B cell (primary cell): ENCODE measurements at regions not wholly inside any gene's neighbourhood (a gene's known extent, or its start where the extent isn't known, plus 50 kb on each side); places are given as distances from the start of the nearest gene placed in this dataset.

Experiments
- ATAC-seq: fragments of 200-7000 bp; cut with Tn5 transposase; one replicate; pipeline ENCODE4 v1.10.0; 2021; ENCODE audit warnings: low read depth, mild to moderate bottlenecking, moderate number of reproducible peaks, moderate library complexity
- CTCF ChIA-PET: fragments of 350-600 bp; sonication (Branson Sonifier 250); formaldehyde crosslinking; loops from one replicate; lab custom pipeline; 2021; ENCODE audit warnings: antibody characterized with exemption, inconsistent platforms; lab: Charles Lee
- POLR2A ChIA-PET: fragments of 350-600 bp; sonication (Branson Sonifier 250); formaldehyde crosslinking; loops from one replicate; lab custom pipeline; 2021; ENCODE audit warnings: antibody characterized with exemption; lab: Charles Lee
- DNase-seq: peaks from one replicate; pipeline ENCODE4 v3.0.0; 2013
- H2AFZ ChIP-seq: 2 replicates; pipeline ENCODE4 v1.6.1; 2012; ENCODE audit warnings: mild to moderate bottlenecking, low read depth, low read length; ENCODE audit not compliant: insufficient read depth, poor library complexity, severe bottlenecking
- H3K27ac ChIP-seq, 2 donors: 1 replicate in 1 of 2; 2 replicates in 1 of 2; pipeline ENCODE4 v1.5.1; 2012 to 2013; ENCODE audit warnings: low read length in 2 of 2, mild to moderate bottlenecking in 2 of 2, moderate library complexity in 1 of 2
- H3K27me3 ChIP-seq, 4 experiments: fragments of 200-600 bp in 1 of 4; sonication (generic) in 1 of 4; replicated peaks in 1 of 4; 1 replicate in 2 of 4; 2 replicates in 2 of 4; pipeline versions ENCODE4 v1.6.1 to v1.7.0; 2013 to 2016; ENCODE audit warnings: low read length in 3 of 4, mild to moderate bottlenecking in 2 of 4, mixed read lengths in 1 of 4, moderate library complexity in 1 of 4; ENCODE audit not compliant: insufficient read depth in 4 of 4, control insufficient read depth in 3 of 4; ENCODE audit errors: control extremely low read depth in 1 of 4
- H3K36me3 ChIP-seq, 2 experiments: replicated peaks in 1 of 2; 1 replicate in 1 of 2; 2 replicates in 1 of 2; pipeline versions ENCODE4 v1.6.1 to v1.7.1; 2013; ENCODE audit warnings: low read length in 1 of 2; ENCODE audit not compliant: insufficient read depth in 2 of 2, control insufficient read depth in 1 of 2; ENCODE audit errors: control extremely low read depth in 1 of 2, extremely low read depth in 1 of 2
- H3K4me1 ChIP-seq, 2 donors: fragments of 200-600 bp in 1 of 2; sonication (generic) in 1 of 2; 1 replicate in 1 of 2; 2 replicates in 1 of 2; pipeline versions ENCODE4 v1.5.1 to v1.6.1; 2013 to 2017; ENCODE audit warnings: low read length in 2 of 2; ENCODE audit not compliant: control insufficient read depth in 2 of 2, insufficient read depth in 2 of 2
- H3K4me2 ChIP-seq: replicated peaks from 2 replicates; pipeline ENCODE3; 2012; ENCODE audit warnings: mild to moderate bottlenecking, low read depth, low read length; ENCODE audit not compliant: poor library complexity, severe bottlenecking
- H3K4me3 ChIP-seq, 5 experiments: fragments of 200-600 bp in 1 of 5; sonication (generic) in 1 of 5; 1 replicate in 3 of 5; 2 replicates in 2 of 5; pipeline versions ENCODE4 v1.5.1 to v1.7.0; 2011 to 2016; ENCODE audit warnings: low read length in 4 of 5, mild to moderate bottlenecking in 4 of 5, low read depth in 2 of 5, control low read depth in 1 of 5, moderate library complexity in 1 of 5; ENCODE audit not compliant: insufficient read depth in 1 of 5; ENCODE audit errors: control extremely low read depth in 1 of 5, extremely low read depth in 1 of 5
- H3K79me2 ChIP-seq: fragments of 200-600 bp; sonication (generic); one replicate; pipeline ENCODE4 v1.6.0; 2016; ENCODE audit warnings: low read length; ENCODE audit not compliant: control insufficient read depth, insufficient read depth
- H3K9ac ChIP-seq: fragments of 200-600 bp; sonication (generic); 2 replicates; pipeline ENCODE4 v1.6.1; 2017; ENCODE audit warnings: mild to moderate bottlenecking, low read length, moderate library complexity
- H3K9me3 ChIP-seq, 3 donors: one replicate each; pipeline versions ENCODE4 v1.6.1 to v1.7.1; 2013; ENCODE audit warnings: low read length in 2 of 3; ENCODE audit not compliant: control insufficient read depth in 2 of 3, insufficient read depth in 1 of 3; ENCODE audit errors: control extremely low read depth in 1 of 3
- H4K20me1 ChIP-seq: 2 replicates; pipeline ENCODE4 v1.6.0; 2012; ENCODE audit warnings: mild to moderate bottlenecking, low read length; ENCODE audit not compliant: insufficient read depth, control insufficient read depth, poor library complexity, severe bottlenecking
- H3K27ac Mint-ChIP-seq: one replicate; pipeline ENCODE4 v1.8.0; 2021; ENCODE audit warnings: mixed read lengths
- H3K27me3 Mint-ChIP-seq: one replicate; pipeline ENCODE4 v1.8.0; 2021; ENCODE audit warnings: mixed read lengths
- H3K4me1 Mint-ChIP-seq: one replicate; pipeline ENCODE4 v1.8.0; 2021; ENCODE audit warnings: mixed read lengths
- H3K4me3 Mint-ChIP-seq: one replicate; pipeline ENCODE4 v1.8.0; 2021; ENCODE audit warnings: mixed read lengths
- H3K9me3 Mint-ChIP-seq: one replicate; pipeline ENCODE4 v1.8.0; 2022; ENCODE audit warnings: mixed read lengths; ENCODE audit not compliant: insufficient read depth
- EZH2 ChIP-seq: IDR thresholded peaks from 2 replicates; pipeline ENCODE4 v1.6.1; 2012; ENCODE audit warnings: borderline replicate concordance, low read depth, mild to moderate bottlenecking, moderate library complexity, low read length; ENCODE audit not compliant: insufficient read depth, poor library complexity, severe bottlenecking
- whole genome bisulfite sequencing: methylation state at CpG from one replicate; pipeline ENCODE4 v1.1.5; 2013; ENCODE audit warnings: missing lambda C conversion rate; ENCODE audit not compliant: insufficient coverage; 5-methylcytosine and 5-hydroxymethylcytosine counted together
- intact Hi-C: fragments of 100-400 bp; cut with micrococcal nuclease; formaldehyde crosslinking; loops from one replicate; pipeline ENCODE4 v1.10.0; 2022
- TF ChIP-seq, protein P1 (sequence below): fragments of 200-600 bp; IDR thresholded peaks from one replicate; pipeline ENCODE4 v1.8.0; 2022; ENCODE audit warnings: antibody characterized with exemption, mild to moderate bottlenecking

DNA sequence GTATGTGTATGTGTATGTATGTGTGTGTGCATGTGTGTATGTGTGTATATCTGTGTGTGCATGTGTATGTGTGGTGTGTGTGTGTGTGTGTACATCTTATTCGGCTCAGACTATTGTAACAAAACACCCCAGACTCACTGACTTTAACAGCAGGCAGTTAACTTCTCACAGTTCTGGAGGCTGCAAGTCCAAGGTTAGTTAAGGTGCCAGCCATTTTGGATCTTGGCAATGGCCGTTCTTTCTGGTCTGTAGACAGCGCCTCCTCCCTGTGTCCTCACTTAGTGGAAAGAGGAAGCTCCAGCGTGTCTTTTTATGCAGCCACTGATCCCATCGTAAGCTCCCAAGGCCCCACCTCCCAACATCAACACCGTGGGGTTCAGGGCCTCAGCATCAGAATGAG is 128.3 kb upstream of the THBS2 start:
- CTCF ChIA-PET, result no interaction called here
- no peak for ATAC-seq

DNA sequence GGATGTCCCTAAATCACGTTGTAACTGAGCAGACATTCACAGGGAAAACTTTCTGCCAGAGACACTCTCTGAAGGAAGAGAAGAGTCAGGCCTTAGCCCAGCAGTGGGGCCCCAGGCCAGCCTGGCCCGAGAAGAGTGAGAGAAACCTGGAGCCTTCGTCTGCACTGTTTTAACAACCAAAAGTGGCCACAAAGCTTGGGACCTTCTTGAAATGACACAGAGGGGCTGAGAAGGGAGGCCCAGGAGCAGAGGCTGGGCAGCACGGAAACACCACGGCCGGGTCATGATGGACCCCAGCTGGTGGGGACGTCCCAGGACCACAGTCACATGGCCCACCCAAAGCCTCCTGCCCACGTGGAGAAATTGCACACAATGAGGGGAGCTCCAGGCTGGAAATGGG is 126.8 kb upstream of the THBS2 start:
- no peak overlapping the region for H3K9ac ChIP-seq
- H2AFZ ChIP-seq, result no peak overlapping the region
- no peak for ATAC-seq
- ChIA-PET CTCF (no interaction called here), POLR2A (no interaction called here)
- no peak overlapping the region for H3K27ac ChIP-seq
- no peaks in the 10 kb centered on the region for H3K79me2 ChIP-seq
- no peak overlapping the region for H3K4me3 Mint-ChIP-seq
- no peak overlapping the region for H3K27ac Mint-ChIP-seq
- H3K4me1 Mint-ChIP-seq, result no peaks in the 10 kb centered on the region
- H3K9me3 ChIP-seq, result peaks cover 0 to 41% (median 0%) of the 10 kb centered on the region in 3 donors
- no peaks in the 10 kb centered on the region for H4K20me1 ChIP-seq
- peaks cover 8% of the 10 kb centered on the region for H3K27me3 Mint-ChIP-seq
- no peaks in the 10 kb centered on the region for H3K36me3 ChIP-seq
- no peaks in the 10 kb centered on the region for H3K4me1 ChIP-seq
- no peak overlapping the region for H3K4me2 ChIP-seq
- TF ChIP-seq, protein P1, sequence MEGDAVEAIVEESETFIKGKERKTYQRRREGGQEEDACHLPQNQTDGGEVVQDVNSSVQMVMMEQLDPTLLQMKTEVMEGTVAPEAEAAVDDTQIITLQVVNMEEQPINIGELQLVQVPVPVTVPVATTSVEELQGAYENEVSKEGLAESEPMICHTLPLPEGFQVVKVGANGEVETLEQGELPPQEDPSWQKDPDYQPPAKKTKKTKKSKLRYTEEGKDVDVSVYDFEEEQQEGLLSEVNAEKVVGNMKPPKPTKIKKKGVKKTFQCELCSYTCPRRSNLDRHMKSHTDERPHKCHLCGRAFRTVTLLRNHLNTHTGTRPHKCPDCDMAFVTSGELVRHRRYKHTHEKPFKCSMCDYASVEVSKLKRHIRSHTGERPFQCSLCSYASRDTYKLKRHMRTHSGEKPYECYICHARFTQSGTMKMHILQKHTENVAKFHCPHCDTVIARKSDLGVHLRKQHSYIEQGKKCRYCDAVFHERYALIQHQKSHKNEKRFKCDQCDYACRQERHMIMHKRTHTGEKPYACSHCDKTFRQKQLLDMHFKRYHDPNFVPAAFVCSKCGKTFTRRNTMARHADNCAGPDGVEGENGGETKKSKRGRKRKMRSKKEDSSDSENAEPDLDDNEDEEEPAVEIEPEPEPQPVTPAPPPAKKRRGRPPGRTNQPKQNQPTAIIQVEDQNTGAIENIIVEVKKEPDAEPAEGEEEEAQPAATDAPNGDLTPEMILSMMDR, result no peak
- no peak for TF ChIP-seq EZH2
- no peak overlapping the region for H3K4me3 ChIP-seq
- 78% methylated on average over 8 of the region's 8 CpGs for WGBS
- intact Hi-C loops, result no loop called here
- no peak for DNase-seq
- no peaks in the 10 kb centered on the region for H3K27me3 ChIP-seq
- peaks cover 10% of the 10 kb centered on the region for H3K9me3 Mint-ChIP-seq

More for the DNA sequence above, 128.3 kb upstream of the THBS2 start:
- no peak for DNase-seq
- POLR2A ChIA-PET, result no interaction called here
- no peaks in the 10 kb centered on the region for H3K79me2 ChIP-seq
- Mint-ChIP-seq H3K27ac (no peak overlapping the region), H3K27me3 (peaks cover 8% of the 10 kb centered on the region), H3K4me1 (no peaks in the 10 kb centered on the region), H3K9me3 (peaks cover 7% of the 10 kb centered on the region), H3K4me3 (no peak overlapping the region)
- TF ChIP-seq, protein P1, result no peak
- TF ChIP-seq EZH2, result no peak
- intact Hi-C loops, result no loop called here
- H3K36me3 ChIP-seq, result no peaks in the 10 kb centered on the region
- H4K20me1 ChIP-seq, result no peaks in the 10 kb centered on the region
- H3K27ac ChIP-seq, result no peak overlapping the region
- H2AFZ ChIP-seq, result no peak overlapping the region
- no peaks in the 10 kb centered on the region for H3K27me3 ChIP-seq
- H3K4me1 ChIP-seq, result no peaks in the 10 kb centered on the region
- peaks cover 0 to 38% (median 0%) of the 10 kb centered on the region in 3 donors for H3K9me3 ChIP-seq
- H3K4me3 ChIP-seq, result no peak overlapping the region
- no CpG with 5 or more reads among the region's 6 CpGs for WGBS
- H3K4me2 ChIP-seq, result no peak overlapping the region
- no peak overlapping the region for H3K9ac ChIP-seq
